Femur (tissue), 1 donor: ENCODE measurements at regions not wholly inside any gene's neighbourhood (a gene's known extent, or its start where the extent isn't known, plus 50 kb on each side); places are given as distances from the start of the nearest gene placed in this dataset.
"Not testable (repeated sequence)": the region's sequence is repeated elsewhere in the genome, so short reads cannot be mapped to it uniquely, and the experiment has no call there.

ENCODE experiments used
- DNase-seq: peaks from one replicate; pipeline ENCODE4 v3.0.0-alpha.2; 2017

DNA sequence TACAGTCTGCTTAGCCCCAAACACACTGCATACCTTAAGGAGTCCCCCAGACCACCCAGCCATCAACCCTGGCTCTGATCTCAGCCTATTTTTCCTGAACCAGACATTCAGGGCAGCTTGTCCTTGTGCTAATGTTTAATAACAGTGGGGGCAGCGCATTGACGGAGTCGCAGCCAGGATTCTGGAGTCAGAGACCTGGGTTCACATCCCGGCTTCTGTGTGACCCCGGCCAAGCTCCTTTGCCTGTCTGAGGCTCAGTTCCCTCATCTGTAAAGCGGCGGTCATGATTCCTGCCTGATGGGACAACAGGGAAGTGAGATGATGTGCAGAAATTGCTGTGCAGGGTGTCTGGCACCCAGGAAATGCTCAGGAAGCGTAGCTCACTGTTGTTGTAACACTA lies 63.1 kb downstream of the MATN1 start:
- DNase-seq: no peak

DNA sequence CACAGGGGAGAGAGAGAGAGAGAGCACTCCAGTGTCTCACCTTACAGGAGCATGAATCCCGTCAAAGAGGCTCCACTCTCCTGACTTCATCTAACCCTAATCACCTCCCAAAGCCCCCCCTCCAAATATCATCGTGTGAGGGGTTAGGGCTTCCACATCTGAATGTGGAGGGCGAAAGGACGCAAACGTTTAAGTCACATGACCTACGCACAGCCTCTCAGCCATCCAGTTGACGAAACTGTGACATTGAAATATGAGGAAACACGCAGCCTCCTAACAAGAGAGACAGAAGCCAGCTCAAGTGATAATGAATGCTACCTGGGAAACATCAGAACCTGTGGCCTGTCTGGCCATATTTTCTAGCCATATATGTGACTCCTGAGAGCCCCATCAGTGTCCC lies 63.7 kb downstream of the MATN1 start:
- no peak for DNase-seq

DNA sequence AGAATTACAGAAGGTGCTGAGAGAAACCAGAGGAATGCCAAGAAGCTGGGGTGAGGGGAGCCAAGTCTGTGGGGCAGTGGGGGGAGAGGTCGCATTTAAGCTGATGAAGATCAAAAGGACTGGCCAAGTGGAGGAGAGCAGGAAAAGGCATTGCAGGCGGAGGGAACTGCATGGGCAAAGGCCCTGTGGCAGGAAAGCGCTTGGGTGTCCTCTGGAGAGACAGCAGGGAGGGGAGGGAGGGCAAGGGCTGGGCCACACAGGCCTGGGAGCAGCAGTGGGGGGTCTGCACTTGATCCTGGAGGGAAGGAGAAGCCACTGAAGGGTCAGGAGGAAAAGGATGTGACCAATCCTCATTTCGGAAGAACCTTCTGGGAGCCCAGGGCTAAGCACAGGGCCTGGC lies 65.0 kb downstream of the MATN1 start:
- not testable (repeated sequence) for DNase-seq

DNA sequence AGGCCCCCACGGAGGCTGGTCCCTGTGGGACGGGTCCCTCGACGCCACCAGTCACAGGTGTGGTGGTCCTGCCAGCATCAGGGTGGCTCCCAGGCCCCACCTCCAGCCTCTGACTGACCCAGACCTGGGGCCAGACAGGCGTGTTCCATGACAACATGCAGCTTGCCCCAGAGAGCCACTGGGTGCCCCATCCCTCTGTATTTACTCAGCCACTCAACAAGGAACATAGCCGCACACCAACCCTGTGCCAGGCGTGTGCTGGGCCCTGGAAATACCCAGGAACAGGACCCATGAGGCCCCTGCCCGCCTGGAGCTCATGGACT lies 65.4 kb downstream of the MATN1 start:
- DNase-seq: no peak

DNA sequence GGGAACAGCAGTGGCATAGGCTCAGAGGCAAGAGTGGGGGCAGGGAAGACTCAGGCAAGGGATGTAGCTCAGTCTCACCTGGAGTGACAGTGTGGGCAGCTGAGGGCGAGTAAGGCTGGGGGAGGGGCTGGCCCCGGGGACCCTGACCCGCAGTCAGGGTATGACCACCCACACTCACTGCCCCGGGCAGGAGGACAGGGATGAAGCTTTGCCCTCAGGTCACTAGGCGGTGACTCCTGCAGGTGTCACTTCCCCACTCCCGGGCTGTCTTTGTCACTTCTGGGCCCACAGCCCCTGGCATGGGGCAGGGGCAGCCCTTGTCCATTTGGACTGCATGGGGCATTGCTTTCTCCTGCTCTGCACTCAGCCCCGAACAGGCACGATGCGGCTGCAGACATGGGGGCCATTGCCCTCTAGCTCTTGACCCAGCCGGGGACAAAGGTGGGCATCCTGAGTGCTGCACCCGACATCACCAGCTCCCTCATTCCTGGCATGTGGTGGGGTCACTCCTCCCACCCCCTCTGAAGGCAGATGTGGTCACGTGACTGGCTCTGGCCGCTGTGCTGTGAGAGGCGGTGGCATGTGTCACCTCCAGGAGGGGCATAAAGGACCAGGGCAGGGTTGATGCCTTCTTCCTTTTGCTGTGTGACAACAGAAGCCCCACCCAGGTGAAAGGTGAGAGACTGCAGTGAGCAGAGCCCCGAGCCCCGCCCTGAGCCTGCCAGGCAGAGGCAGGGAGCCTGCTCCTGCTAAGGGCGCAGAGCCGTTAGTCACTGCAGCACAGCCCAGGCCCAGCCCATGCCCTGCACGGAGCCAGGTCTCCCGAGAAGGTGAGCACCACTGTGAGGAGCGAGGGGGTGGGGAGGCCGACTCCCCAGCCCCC lies 66.0 kb downstream of the MATN1 start:
- no peak for DNase-seq

DNA sequence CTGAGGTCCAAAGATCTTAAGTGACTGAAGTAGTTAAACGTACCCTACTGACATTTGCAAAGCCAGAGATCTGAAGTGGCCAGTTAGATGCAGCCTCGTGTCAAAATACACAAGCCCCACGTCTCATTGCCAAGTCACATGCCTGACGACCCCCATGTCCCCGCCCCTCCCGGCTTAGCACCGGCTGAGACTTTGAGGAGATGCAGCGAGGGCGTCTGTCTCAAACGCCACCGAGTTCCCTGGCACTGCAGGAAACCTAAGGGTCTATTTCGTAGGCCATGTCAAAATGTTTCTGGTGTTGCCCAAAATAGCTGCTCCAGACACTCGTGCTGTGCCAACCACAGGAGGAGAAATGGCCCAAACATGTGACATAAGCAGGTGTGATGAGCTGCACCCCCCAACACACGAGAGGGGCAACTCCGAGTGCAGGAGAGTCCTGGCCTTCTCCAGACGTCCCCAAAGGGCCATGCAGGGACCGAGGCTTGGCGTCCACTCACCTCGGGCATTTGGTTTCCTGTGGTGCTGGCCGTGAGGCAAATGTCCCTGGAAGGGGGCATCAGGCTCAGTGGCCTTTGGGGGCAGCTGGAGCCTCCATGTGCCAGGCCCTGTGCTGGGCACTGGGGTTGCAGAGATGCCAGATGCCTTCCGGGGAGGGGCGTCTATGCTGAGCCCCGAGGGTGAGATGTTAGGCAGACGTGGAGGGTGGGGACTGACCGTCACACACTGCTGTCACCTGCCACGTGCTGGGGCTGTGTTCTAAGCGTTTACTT lies 67.0 kb downstream of the MATN1 start:
- DNase-seq: no peak

DNA sequence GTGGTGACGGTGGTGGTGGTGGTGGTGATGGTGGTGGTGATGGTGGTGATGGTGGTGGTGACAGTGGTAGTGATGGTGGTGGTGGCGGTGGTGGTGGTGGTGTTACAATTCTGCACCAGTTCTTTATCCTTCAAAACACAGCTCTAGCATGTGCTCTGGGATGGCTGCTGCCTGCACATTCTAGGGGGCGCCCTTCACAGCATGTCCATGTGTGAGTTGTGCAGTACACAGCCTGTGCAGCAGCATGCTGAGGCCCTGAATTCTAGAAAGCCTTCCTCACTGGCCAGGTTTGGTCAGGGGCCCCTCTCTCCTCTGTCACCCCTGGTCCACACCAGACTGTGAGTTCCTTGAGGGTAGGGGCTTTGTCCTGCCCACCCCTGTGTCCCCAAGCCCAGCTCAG lies 67.7 kb downstream of the MATN1 start:
- DNase-seq: no peak

DNA sequence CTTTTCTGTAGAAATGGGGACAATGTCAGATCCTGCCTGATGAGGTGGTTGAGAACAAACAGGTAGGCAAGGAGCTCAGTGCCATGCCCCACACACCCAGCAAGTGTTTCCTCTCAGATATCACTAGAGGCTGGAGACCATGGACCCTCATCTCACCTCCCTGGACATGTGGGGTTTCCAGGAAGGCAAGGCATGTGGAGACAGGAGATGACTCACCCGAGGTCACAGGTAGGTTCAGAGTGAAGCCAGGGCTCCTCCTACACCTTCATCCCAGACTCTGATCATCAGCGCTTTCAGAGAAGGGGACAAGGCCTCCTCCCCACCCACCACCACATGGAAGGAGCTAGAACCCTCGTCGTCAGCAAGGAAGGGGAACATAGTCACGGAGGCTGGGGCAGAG lies 69.2 kb downstream of the MATN1 start:
- no peak for DNase-seq

DNA sequence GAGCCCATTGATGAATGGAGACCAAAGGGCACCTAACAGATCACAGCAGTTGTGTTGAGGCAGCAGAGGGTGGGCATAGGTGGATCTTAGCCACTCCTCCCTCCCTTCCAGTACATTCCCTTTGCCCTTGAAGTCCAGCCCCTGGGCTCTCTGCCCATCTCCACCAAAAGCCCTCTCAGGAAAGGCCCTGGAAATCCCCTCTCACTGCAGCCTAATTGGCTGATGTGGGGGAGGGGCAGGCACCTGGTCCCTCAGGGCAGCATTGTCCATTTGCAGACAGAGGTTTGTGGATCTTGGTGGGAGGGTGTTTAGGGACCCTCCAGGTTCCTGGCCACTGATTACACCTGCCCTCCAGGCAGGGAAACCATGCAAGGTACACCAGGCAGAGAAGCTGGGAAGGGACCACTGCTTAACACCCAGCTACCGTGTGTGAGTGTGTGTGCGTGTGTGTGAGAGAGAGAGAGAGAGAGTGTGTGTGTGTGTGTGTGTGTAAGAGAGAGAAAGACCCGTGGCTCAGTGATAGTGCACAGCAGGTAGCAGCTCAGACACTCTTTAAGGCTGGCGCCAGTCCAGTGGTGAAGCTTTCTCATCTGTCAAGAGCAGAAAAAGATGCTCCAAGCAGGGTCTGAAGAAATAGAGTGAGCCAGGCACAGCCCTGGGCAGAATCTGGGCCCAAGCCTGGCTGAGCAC lies 71.1 kb downstream of the MATN1 start:
- no peak for DNase-seq

DNA sequence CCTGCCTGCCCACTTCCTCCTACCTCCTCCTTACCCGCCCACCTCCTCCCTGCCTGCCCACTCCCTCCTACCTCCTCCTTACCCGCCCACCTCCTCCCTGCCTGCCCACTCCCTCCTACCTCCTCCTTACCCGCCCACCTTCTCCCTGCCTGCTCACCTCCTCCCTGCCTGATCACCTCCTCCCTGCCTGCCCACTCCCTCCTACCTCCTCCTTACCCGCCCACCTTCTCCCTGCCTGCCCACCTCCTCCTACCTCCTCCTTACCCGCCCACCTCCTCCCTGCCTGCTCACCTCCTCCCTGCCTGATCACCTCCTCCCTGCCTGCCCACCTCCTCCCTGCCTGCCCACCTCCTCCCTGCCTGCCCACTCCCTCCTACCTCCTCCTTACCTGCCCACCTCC lies 72.0 kb downstream of the MATN1 start:
- not testable (repeated sequence) for DNase-seq

DNA sequence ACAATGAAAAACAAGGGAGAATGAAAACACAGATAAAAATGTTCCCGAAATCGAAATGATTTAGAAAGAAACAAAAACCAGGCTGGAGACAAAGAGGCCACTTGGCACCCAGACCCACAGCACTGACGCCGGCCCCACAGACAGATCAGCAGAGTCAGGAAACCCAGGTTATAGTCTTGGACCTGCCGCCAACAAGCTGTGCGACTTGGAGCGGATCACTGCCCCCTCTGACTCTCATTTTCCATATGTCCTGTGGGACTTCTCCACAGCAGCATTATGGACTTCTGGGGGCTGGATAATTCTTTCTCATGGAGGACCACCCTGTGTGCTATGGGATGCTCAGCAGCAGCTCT lies 72.4 kb downstream of the MATN1 start:
- no peak for DNase-seq

DNA sequence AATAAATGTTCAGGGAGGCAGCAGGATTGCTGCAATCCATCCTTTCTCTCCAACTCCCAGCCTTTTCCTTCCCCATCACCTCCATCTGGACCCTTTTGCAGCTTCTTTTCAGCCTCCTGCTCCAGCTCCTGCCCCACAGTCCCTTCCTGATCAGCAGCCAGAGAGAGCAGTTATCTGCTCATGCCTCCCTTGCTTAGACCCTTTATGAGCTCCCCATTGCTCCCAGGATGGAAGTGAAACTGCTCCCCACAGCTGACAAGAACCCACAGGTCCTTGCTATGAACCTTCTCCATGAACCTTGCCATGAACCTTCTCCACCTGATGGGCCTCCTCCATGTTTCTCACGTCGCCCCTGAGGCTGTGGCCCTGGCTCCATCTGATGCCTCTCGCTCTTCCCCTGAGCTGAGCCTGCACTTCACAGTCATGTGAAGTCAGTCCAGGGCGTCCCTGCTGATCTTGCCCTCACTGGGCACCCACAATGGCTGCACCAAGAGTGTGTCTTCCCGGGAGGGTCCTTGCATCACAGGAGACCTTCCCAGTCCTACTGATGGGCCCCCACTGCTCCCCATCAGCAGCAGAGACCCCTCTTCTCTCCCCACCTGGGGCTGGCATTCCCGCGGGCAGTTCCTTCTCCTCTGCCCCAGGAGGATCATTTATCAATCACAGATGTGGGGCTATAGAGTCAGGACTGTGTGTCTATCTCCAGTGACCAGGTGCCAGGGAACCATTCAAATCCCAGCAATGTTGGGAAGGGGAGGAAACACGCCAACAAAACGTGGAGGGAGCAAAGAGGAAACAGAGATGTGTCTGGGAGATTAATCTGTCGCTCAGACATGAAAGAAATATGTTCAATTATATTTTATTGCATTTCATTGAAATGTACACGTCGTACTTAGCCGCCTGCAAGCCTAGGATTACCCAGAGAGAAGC lies 73.1 kb downstream of the MATN1 start:
- DNase-seq: no peak

DNA sequence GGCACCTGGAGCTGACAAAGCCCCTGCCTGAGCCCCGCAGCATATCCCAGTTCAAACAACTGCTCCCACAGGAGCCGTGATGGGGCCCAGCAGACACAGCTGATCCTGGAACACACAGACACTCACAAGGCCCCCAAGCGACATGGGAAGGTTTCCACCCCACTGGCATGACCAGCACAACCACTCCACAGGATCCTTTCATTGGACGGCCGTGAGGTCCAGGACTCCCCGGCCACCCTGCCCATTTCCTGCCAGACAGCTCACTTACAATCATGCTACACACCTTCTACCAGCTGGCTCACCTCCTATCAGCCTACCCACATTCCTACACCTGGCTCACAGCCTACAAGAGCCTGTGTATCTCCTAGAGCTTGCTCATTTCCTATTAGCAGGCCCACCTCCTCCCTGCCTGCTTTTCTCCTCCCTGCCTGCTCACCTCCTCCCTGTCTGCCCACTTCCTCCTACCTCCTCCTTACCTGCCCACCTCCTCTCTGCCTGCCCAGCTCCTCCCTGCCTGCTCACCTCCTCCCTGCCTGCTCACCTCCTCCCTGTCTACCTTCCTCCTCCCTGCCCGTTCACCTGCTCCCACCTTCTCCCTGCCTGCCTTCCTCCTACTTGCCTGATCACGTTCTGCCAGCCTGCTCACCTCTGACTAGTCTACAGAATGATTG lies 73.9 kb downstream of the MATN1 start:
- DNase-seq: no peak

DNA sequence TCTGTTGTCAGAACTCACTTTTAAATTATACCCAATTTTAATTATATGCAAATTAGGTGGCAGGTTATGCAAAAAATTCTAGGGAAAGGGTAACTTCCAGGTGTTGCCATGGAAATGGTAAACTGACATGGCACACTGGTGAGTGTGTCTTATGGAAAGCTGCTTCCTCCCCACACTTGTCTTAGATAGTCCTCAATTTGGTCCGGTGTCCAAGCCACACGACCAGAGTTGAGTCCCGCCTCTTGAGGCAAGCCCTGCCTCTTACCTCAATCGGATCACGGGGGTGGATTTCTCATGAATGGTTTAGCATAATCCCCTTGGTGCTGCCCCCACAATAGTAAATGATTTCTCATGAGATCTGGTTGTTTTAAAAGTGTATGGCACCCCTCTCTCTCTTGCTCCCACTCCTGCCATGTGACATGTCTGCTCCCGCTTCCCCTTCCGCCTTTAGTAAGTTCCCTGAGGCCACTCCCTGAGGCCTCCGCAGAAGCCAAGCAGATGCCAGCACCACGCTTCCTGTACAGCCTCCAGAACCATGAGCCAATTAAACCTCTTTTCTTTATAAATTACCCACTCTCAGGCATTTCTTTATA lies 74.9 kb downstream of the MATN1 start:
- no peak for DNase-seq

DNA sequence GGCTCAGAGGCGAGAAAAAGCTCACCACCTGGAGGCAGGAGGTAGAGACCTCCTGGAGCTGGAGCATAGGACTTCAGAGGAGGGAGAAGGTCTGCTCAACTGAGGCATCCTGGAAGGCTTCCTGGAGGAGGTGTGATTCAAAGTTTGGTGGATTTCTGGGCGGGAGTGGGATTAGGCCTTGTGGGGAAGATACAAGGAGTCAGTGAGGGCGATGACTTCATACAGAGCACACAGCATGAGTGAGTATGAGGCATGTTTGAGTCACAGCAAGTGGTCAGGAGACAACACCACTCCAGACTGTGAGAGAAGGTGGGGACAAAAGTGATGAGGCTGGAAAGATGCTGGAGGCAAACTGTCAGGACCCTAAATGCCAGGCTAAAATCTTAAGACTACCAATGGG lies 77.6 kb downstream of the MATN1 start:
- no peak for DNase-seq

DNA sequence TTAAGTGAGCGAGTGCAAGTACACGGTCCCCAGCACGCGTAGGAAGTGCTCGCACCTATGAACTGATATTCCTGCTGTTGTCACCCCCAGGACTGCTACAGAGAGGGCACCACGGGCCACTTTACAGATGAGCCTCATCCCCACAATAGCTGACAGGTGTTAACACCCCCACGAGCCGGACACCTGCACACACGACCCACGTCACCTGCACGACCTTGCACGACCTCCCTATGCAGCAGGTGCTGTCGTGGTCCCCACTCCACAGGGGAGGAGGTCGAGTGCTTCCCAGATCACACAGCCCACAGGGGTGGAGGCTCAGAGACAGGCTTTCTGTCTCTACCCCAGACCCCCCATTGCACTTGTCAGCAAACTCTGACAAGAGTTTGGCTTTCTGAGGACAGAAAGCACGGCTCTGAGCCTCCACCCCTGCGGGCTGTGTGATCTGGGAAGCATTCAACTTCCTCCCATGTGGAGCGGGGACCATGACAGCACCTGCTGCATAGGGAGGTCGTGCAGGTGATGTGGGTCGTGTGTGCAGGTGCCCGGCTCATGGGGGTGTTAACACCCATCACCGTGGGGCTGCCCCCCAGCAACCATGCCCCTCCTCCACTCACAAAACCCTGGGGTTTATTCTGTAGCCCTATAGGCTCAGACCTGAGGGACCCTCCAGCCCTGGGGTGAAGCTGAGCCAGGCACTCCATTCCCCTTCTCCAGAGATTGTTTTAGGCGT lies 80.8 kb downstream of the MATN1 start:
- no peak for DNase-seq

DNA sequence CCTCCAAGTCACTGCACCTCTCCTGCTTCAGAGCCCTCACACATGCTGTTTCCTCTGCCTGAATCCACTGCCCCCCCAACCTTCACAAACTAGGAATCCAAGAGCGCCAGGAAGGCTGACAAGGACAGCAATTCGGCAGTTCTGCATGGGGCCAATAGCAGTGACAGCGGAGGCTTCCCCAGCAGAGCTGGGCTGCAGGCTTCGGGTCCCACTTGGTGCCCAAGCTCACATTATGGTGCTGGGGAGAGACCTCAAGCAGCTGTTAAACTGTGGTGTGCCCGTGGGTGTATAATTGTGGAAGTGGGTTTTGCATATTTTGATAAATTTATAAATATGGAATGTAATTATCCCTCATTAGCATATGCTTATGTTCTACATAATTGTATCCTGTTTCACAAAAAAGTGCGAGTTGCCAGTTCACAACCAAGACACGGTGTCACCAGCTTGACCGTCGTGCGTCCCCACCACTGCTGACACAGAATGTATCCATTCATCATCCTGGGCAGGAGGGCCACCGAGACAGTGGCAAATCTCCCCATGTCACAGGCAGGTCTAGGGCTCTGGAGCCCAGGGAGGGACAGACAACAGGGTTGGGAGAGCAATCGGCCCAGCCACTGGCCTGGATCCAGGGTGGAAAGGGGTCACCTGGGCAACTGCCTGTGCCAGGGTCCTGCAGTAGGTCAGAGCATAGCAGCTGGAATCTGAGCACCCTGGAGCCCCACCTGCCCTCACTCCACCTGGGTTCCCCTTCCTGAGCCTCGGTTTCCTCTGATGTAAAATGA lies 81.6 kb downstream of the MATN1 start:
- DNase-seq: no peak

DNA sequence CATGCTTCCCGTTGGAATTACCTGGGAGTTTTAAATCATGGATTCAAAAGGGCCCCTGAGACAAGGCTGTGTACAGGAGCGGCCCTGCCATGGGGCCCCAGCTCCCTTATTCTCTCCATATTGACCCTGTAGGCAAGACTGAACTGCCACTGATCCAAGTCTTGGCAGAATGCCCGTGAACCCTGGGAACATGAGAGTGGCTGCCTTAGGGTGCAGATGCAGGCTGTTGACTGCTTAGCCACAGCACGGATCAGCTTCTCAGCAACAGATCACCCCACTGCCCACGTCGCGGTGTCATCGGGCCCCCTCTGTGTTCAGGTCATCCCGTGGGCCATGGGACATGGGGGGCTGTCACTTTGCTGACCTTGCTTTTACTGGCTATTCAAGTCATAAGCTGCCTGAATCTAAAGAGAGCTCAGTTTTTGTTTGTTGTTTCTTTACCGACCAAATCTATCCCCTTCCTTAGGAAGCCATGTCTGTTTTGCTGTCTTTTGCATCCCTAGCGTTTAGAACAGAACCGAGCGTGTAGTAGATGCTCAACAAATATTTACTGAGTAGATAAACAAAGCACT lies 83.4 kb downstream of the MATN1 start:
- no peak for DNase-seq

DNA sequence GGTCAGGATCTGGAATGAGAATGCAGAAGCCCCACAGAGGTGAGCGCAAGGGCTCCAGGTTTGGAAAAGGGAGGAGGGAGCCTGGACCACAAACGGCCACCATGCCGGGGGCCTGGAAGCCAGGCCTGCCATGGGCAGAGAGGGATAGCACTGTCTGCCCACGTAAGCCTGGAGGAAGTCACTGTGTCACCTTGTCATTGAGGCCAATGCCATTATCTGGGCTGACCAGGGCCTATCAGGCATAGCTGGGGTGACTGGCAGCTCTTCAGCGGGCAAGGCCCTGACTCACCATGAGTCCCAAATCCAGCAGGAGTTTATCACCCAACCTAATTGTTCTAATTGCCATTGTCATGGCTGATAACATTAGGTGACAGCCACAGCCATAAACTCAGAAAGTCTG lies 84.6 kb downstream of the MATN1 start:
- DNase-seq: no peak

DNA sequence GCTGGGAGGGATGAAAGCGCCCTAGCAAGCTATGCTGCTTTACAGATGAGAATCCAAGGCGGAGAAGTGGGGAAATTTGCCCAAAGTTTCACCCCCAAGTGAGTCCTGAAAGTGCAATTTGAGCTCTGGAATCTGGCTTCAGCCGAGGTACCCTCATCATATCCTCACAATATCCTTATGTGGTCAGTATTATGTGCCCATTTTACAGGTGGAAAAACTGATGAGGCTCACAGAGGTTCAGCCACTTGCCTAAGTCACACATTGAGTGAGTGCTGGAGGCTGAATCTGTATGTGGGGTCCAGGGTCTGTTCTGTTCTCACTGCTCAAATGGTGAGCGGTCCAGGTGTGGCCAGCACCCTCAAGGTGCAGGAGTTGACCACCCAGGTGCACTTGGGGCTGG lies 85.3 kb downstream of the MATN1 start:
- DNase-seq: no peak
